B cell (primary cell): ENCODE measurements at regions not wholly inside any gene's neighbourhood (a gene's known extent, or its start where the extent isn't known, plus 50 kb on each side); places are given as distances from the start of the nearest gene placed in this dataset.

Experiments
- ATAC-seq: fragments of 200-7000 bp; cut with Tn5 transposase; one replicate; pipeline ENCODE4 v1.10.0; 2021; ENCODE audit warnings: low read depth, mild to moderate bottlenecking, moderate number of reproducible peaks, moderate library complexity
- CTCF ChIA-PET: fragments of 350-600 bp; sonication (Branson Sonifier 250); formaldehyde crosslinking; loops from one replicate; lab custom pipeline; 2021; ENCODE audit warnings: antibody characterized with exemption, inconsistent platforms; lab: Charles Lee
- POLR2A ChIA-PET: fragments of 350-600 bp; sonication (Branson Sonifier 250); formaldehyde crosslinking; loops from one replicate; lab custom pipeline; 2021; ENCODE audit warnings: antibody characterized with exemption; lab: Charles Lee
- DNase-seq: peaks from one replicate; pipeline ENCODE4 v3.0.0; 2013
- H2AFZ ChIP-seq: 2 replicates; pipeline ENCODE4 v1.6.1; 2012; ENCODE audit warnings: mild to moderate bottlenecking, low read depth, low read length; ENCODE audit not compliant: insufficient read depth, poor library complexity, severe bottlenecking
- H3K27ac ChIP-seq, 2 donors: 1 replicate in 1 of 2; 2 replicates in 1 of 2; pipeline ENCODE4 v1.5.1; 2012 to 2013; ENCODE audit warnings: low read length in 2 of 2, mild to moderate bottlenecking in 2 of 2, moderate library complexity in 1 of 2
- H3K27me3 ChIP-seq, 4 experiments: fragments of 200-600 bp in 1 of 4; sonication (generic) in 1 of 4; replicated peaks in 1 of 4; 1 replicate in 2 of 4; 2 replicates in 2 of 4; pipeline versions ENCODE4 v1.6.1 to v1.7.0; 2013 to 2016; ENCODE audit warnings: low read length in 3 of 4, mild to moderate bottlenecking in 2 of 4, mixed read lengths in 1 of 4, moderate library complexity in 1 of 4; ENCODE audit not compliant: insufficient read depth in 4 of 4, control insufficient read depth in 3 of 4; ENCODE audit errors: control extremely low read depth in 1 of 4
- H3K36me3 ChIP-seq, 2 experiments: replicated peaks in 1 of 2; 1 replicate in 1 of 2; 2 replicates in 1 of 2; pipeline versions ENCODE4 v1.6.1 to v1.7.1; 2013; ENCODE audit warnings: low read length in 1 of 2; ENCODE audit not compliant: insufficient read depth in 2 of 2, control insufficient read depth in 1 of 2; ENCODE audit errors: control extremely low read depth in 1 of 2, extremely low read depth in 1 of 2
- H3K4me1 ChIP-seq, 2 donors: fragments of 200-600 bp in 1 of 2; sonication (generic) in 1 of 2; 1 replicate in 1 of 2; 2 replicates in 1 of 2; pipeline versions ENCODE4 v1.5.1 to v1.6.1; 2013 to 2017; ENCODE audit warnings: low read length in 2 of 2; ENCODE audit not compliant: control insufficient read depth in 2 of 2, insufficient read depth in 2 of 2
- H3K4me2 ChIP-seq: replicated peaks from 2 replicates; pipeline ENCODE3; 2012; ENCODE audit warnings: mild to moderate bottlenecking, low read depth, low read length; ENCODE audit not compliant: poor library complexity, severe bottlenecking
- H3K4me3 ChIP-seq, 5 experiments: fragments of 200-600 bp in 1 of 5; sonication (generic) in 1 of 5; 1 replicate in 3 of 5; 2 replicates in 2 of 5; pipeline versions ENCODE4 v1.5.1 to v1.7.0; 2011 to 2016; ENCODE audit warnings: low read length in 4 of 5, mild to moderate bottlenecking in 4 of 5, low read depth in 2 of 5, control low read depth in 1 of 5, moderate library complexity in 1 of 5; ENCODE audit not compliant: insufficient read depth in 1 of 5; ENCODE audit errors: control extremely low read depth in 1 of 5, extremely low read depth in 1 of 5
- H3K79me2 ChIP-seq: fragments of 200-600 bp; sonication (generic); one replicate; pipeline ENCODE4 v1.6.0; 2016; ENCODE audit warnings: low read length; ENCODE audit not compliant: control insufficient read depth, insufficient read depth
- H3K9ac ChIP-seq: fragments of 200-600 bp; sonication (generic); 2 replicates; pipeline ENCODE4 v1.6.1; 2017; ENCODE audit warnings: mild to moderate bottlenecking, low read length, moderate library complexity
- H3K9me3 ChIP-seq, 3 donors: one replicate each; pipeline versions ENCODE4 v1.6.1 to v1.7.1; 2013; ENCODE audit warnings: low read length in 2 of 3; ENCODE audit not compliant: control insufficient read depth in 2 of 3, insufficient read depth in 1 of 3; ENCODE audit errors: control extremely low read depth in 1 of 3
- H4K20me1 ChIP-seq: 2 replicates; pipeline ENCODE4 v1.6.0; 2012; ENCODE audit warnings: mild to moderate bottlenecking, low read length; ENCODE audit not compliant: insufficient read depth, control insufficient read depth, poor library complexity, severe bottlenecking
- H3K27ac Mint-ChIP-seq: one replicate; pipeline ENCODE4 v1.8.0; 2021; ENCODE audit warnings: mixed read lengths
- H3K27me3 Mint-ChIP-seq: one replicate; pipeline ENCODE4 v1.8.0; 2021; ENCODE audit warnings: mixed read lengths
- H3K4me1 Mint-ChIP-seq: one replicate; pipeline ENCODE4 v1.8.0; 2021; ENCODE audit warnings: mixed read lengths
- H3K4me3 Mint-ChIP-seq: one replicate; pipeline ENCODE4 v1.8.0; 2021; ENCODE audit warnings: mixed read lengths
- H3K9me3 Mint-ChIP-seq: one replicate; pipeline ENCODE4 v1.8.0; 2022; ENCODE audit warnings: mixed read lengths; ENCODE audit not compliant: insufficient read depth
- EZH2 ChIP-seq: IDR thresholded peaks from 2 replicates; pipeline ENCODE4 v1.6.1; 2012; ENCODE audit warnings: borderline replicate concordance, low read depth, mild to moderate bottlenecking, moderate library complexity, low read length; ENCODE audit not compliant: insufficient read depth, poor library complexity, severe bottlenecking
- WGBS: methylation state at CpG from one replicate; pipeline ENCODE4 v1.1.5; 2013; ENCODE audit warnings: missing lambda C conversion rate; ENCODE audit not compliant: insufficient coverage; 5-methylcytosine and 5-hydroxymethylcytosine counted together
- intact Hi-C: fragments of 100-400 bp; cut with micrococcal nuclease; formaldehyde crosslinking; loops from one replicate; pipeline ENCODE4 v1.10.0; 2022
- TF ChIP-seq, protein P1 (sequence below): fragments of 200-600 bp; IDR thresholded peaks from one replicate; pipeline ENCODE4 v1.8.0; 2022; ENCODE audit warnings: antibody characterized with exemption, mild to moderate bottlenecking

DNA sequence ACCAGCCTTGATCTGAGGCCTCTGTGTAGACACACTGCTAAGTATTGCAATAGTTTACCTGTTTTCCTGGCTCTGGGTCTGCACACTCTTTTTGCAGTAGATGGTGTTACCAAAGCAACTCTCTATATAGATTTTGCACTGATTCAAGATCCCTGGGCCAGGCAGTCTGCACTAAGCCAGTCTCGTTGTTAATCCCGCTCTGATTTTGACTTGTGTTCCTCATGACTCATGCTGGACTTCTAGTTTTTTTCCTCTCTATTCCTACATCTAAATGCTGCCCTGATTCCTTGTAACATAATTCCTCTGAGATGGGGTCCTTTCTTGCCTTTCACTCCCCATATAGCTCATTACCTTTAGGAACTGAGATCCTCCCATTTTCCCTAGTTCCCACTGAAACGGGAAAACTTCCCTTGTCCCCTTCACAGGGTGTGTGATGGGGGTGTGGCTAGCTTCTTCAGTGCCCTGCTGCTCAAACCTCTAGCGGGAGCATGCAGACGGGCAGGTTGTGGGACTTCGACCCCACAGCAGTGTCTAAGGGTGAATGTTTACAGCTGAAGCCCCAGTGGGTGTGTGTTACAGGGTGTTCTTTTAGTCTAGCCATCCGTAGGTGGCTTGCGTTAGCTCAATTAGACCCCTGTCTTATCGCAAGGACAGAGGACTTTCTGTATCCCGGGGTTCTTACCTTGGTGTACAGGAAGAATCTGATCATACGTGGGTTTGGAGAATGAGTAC, 106.5 kb upstream of the RAB3GAP2 start:
- Histone ChIP-seq H4K20me1 (no peaks in the 10 kb centered on the region), H3K4me3 (no peak overlapping the region), H3K27ac (no peak overlapping the region), H3K36me3 (no peaks in the 10 kb centered on the region), H3K9me3 (peaks cover 0 to 10% (median 0%) of the 10 kb centered on the region in 3 donors), H3K27me3 (no peaks in the 10 kb centered on the region), H3K4me1 (no peaks in the 10 kb centered on the region), H2AFZ (no peak overlapping the region), H3K4me2 (no peak overlapping the region), H3K79me2 (no peaks in the 10 kb centered on the region), H3K9ac (no peak overlapping the region)
- DNase-seq (no peak), ATAC-seq (no peak)
- Mint-ChIP-seq H3K27ac (no peak overlapping the region), H3K27me3 (peaks cover 10% of the 10 kb centered on the region), H3K4me1 (peaks cover 6% of the 10 kb centered on the region), H3K9me3 (peaks cover 3% of the 10 kb centered on the region), H3K4me3 (no peak overlapping the region)
- POLR2A ChIA-PET = no interaction called here
- 82% methylated on average over 9 of the region's 11 CpGs for WGBS
- intact Hi-C loops = no loop called here
- CTCF ChIA-PET = no interaction called here
- TF ChIP-seq, protein P1, sequence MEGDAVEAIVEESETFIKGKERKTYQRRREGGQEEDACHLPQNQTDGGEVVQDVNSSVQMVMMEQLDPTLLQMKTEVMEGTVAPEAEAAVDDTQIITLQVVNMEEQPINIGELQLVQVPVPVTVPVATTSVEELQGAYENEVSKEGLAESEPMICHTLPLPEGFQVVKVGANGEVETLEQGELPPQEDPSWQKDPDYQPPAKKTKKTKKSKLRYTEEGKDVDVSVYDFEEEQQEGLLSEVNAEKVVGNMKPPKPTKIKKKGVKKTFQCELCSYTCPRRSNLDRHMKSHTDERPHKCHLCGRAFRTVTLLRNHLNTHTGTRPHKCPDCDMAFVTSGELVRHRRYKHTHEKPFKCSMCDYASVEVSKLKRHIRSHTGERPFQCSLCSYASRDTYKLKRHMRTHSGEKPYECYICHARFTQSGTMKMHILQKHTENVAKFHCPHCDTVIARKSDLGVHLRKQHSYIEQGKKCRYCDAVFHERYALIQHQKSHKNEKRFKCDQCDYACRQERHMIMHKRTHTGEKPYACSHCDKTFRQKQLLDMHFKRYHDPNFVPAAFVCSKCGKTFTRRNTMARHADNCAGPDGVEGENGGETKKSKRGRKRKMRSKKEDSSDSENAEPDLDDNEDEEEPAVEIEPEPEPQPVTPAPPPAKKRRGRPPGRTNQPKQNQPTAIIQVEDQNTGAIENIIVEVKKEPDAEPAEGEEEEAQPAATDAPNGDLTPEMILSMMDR = no peak
- no peak for TF ChIP-seq EZH2

DNA sequence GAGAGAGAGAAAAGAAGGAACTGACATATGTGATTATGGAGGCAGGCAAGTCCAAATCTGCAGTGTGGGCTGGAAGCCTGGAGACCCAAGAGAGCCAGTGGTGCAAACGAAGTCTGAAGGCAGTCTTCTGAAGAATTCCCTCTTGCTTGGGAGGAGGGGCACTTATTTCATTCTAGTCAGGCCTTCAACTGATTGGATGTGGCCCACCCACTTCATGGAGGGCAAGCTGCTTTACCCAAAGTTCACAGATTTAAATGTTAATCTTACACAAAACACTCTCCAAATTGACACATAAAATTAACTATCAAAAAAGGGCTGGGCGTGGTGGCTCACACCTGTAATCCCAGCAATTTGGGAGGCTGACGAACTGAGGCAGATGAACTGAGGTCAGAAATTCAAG, 103.5 kb upstream of the RAB3GAP2 start:
- Mint-ChIP-seq H3K27ac (no peak overlapping the region), H3K27me3 (peaks cover 13% of the 10 kb centered on the region), H3K4me1 (no peaks in the 10 kb centered on the region), H3K9me3 (peaks cover 3% of the 10 kb centered on the region), H3K4me3 (no peak overlapping the region)
- no peak overlapping the region for H2AFZ ChIP-seq
- no peak overlapping the region for H3K4me3 ChIP-seq
- H4K20me1 ChIP-seq = no peaks in the 10 kb centered on the region
- ChIA-PET POLR2A (no interaction called here), CTCF (no interaction called here)
- peaks cover 0 to 10% (median 0%) of the 10 kb centered on the region in 3 donors for H3K9me3 ChIP-seq
- ATAC-seq (no peak), DNase-seq (no peak)
- no peaks in the 10 kb centered on the region for H3K4me1 ChIP-seq
- TF ChIP-seq EZH2 = no peak
- TF ChIP-seq, protein P1 = no peak
- no peaks in the 10 kb centered on the region for H3K79me2 ChIP-seq
- H3K27me3 ChIP-seq = no peaks in the 10 kb centered on the region
- intact Hi-C loops = no loop called here
- H3K9ac ChIP-seq = no peak overlapping the region
- 74% methylated on average over 3 of the region's 3 CpGs for WGBS
- no peaks in the 10 kb centered on the region for H3K36me3 ChIP-seq
- no peak overlapping the region for H3K4me2 ChIP-seq
- no peak overlapping the region for H3K27ac ChIP-seq
